CD4-positive, alpha-beta T cell treated with Interleukin-17A for 1 hour (primary cell): ENCODE measurements at regions not wholly inside any gene's neighbourhood (a gene's known extent, or its start where the extent isn't known, plus 50 kb on each side); places are given as distances from the start of the nearest gene placed in this dataset.

Experiments used
- DNase-seq: peaks from one replicate; pipeline ENCODE4 v3.0.0-alpha.2; 2020

DNA sequence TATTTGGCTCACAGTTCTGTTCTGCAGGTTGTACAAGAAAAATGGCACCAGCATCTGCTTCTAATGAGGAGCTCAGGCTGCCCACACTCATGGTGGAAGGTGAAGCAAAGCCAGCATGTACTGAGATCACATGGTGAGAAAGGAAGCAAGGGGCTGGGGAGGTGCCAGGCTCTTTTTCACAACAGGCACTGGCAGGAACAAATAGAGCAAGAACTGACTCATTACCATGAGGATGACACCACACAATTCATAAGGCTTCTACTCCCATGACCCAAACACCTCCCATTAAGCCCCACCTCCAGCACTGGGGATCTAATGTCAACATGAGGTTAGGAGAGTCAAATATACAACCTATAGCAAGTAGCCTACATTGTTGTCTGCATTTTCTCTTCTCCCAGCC is 522.6 kb downstream of the RFC3 start:
- DNase-seq, result no peak

DNA sequence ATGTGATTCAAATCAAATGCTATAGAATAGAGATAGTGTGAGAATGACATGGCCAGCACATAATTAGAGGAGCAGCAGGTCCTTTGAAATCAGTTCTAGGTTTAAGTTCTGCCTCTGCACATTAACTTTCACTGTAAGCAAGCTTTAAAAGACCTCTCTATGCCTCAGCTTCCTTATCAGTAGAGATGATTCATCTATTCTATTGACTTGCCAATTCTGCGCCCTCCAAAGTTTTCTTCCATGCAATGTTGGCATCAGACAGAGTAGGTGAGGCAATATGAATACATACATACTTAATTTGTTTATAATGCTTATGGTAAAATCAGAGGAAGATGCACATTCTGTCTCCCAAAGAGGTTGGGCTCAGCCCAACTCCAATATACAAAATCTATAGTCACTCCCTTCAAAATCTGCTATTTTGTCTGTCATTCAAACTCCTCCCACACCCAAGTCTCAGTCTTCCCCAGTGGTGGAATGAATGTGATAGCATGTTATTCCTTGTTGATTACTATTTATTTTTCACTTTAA is 525.5 kb downstream of the RFC3 start:
- DNase-seq, result no peak

DNA sequence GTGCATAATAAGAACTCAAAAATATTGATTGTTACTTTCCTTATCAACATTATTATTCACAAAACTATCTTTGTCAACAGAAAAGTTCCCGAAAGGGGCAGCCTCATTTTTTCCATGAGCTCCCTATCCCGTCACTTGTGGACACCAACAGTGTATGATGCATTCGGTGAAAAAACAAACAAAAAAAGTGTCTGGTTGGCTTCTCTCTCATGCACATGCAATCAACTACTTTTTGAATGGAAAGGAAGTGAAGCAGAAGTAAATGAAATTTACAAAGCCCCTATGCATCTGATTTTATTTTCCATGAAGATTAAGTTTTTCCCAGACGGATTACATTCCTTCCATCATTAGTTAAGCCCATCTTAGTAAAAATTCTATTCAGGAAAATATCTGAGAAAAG is 526.9 kb downstream of the RFC3 start:
- no peak for DNase-seq

DNA sequence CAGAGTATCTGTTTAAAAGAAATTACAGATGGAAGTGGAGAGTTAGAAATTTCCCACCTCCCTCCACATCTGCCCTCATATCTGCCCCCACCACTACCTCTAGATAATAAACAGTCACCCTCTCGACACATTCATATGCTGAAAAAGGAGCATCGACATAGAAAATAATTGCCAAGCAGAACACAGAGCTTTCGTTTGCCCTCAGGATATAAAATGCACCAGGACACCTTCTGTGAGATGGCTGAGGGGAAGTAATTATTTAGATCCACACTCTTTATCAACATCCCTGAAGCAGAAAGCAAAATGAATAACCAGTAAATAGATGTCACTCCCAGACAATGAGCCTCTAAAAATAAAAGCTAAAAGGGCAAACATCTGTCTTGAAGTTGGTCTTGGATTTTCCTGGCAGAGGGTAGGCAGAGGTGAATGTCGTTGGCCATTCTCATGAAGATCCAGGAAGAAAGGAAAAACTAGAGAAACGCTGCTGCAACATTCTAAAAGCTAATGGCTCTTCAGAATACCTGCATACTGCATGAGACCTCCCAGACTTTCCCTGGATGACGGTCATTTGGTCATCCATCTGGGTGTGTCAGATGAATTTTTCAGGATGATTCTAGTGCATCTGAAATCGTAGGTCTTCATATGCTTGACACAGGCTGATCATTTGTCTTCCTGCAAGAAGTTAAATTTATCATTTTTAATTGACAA is 527.5 kb downstream of the RFC3 start:
- no peak for DNase-seq

DNA sequence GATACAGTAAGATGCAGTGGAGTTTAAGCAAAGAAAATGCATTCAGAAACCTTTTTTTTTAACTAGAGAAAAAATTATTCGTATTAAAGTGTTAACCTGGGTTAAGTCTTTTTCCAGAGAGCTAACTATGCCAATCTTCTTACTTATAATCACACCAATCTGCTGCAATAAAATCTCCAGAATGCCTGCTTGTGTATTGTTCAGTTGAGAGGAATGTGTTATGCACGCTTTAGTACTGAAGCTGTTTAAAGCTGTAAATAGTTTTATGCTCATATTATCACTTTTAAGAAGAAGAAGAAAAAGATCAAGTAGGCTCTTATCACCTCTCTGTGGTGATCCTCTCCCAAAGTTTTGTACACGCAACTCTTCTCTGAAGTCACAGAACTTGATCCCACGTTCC is 528.7 kb downstream of the RFC3 start:
- DNase-seq, result no peak

DNA sequence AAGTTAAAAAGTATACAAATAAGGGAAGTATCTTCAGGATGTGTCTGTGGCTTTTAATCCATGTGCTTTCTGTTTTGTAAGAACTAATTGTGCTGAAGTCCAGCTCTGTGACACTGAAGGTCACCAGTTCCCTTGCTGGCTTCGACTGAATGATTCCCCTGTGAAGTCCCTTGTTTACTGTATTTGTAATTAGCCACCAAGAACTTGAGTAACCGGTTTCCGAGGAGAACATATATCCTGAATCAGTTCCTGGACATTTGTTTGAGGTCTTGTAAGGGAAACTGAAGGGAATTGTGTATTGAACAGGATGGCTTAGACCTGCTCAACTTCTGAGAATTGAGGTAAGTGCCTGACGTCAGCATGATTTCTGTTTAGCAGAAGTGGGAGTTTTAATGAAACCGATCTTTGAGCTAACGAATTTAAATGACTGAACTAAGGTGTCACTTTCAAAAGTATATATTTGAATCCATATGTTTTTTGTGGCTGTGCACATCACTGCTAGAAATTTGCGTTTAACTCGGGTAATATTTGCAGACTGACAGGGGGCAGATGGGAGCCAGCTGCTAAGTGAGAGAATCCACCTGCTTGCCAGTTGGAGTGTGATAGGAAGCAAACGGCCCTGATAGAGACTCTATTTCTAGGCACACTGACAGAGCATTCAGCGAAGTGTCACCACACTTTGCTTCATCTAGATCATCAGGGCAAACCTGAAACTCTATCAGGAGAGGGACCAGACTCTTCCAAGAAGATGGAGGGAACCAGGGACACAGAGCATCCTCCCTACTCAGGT is 530.0 kb downstream of the RFC3 start:
- no peak for DNase-seq

DNA sequence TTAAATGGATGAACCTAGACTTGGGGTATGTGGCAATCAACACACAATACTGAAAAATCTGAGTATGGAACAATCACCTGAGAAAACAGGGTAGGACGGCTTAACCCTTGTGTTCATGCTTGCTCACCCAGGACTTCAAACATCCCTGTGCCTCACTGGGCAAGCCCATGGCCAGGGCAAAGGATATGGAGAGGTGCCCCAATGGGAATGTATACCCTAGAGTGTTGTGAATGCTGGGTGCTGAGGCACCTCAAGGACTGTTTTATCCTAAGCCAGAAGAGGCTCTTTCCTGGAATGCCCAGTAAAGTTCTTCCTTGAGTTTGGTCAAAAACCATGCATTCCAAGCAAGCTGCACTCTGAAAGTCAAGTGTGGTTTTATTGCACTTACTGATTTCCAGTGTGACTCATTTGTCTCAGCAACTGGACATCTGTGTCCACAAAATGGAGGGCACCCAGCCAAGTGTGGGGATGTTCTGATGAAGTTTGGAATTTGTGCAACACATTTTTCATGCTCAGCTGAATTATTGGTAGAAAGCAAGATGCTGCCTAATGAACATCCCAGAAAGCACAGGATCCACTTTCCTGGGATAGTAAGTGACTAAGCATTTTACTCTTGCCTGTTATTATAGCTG is 531.3 kb downstream of the RFC3 start:
- no peak for DNase-seq

DNA sequence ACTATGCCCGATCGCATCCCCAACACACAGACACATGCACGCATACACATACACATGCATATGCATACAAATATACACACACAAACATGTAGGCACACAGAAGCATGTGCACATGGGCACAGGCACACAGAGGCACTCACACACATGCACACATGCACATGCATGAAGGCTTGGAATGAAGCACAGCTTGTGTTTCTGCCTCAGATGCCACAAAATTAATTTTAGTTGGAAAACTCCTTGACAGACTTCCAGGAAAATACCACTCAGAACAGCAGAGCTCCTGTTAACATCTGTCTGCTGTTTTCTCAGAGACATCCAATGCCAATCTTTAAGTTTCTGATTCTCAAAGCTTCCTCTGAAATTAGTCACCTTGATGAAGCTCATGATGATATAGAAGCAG is 532.7 kb downstream of the RFC3 start:
- no peak for DNase-seq

DNA sequence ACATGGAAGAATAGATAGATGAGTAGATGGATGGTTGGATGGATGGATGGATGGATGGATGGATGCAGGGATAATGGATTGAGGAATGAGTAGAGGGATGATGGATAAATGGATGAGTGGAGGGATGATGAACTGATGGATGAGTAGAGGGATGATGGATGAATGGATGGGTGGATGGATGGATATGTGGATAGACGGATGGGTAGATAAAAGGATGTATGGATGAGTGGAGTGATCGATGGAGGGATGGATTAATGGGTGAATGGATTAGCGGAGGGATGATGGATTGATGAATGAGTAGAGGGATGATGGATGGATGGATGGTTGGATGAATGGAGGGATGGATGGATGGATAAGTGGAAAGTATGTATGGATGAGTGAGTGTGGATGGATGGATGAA is 533.2 kb downstream of the RFC3 start:
- no peak for DNase-seq

DNA sequence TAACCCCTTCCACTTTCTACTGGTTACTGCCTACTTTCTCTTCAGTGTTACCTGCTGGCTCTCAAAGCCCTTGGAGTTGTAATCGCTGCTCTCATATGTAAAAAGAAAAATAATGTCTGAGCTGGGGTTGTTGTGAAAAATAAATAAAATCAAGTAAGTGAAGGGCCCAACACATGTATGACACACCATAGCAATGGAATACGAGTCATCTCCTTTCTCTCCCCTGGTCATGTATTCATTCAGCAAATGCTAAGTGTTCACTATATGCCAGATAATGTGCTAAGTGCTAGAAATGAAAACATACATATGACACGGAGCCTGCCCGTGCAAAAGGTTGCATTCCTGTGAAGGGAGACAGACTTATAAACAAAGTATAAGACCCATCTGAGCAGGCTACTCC is 535.0 kb downstream of the RFC3 start:
- no peak for DNase-seq

DNA sequence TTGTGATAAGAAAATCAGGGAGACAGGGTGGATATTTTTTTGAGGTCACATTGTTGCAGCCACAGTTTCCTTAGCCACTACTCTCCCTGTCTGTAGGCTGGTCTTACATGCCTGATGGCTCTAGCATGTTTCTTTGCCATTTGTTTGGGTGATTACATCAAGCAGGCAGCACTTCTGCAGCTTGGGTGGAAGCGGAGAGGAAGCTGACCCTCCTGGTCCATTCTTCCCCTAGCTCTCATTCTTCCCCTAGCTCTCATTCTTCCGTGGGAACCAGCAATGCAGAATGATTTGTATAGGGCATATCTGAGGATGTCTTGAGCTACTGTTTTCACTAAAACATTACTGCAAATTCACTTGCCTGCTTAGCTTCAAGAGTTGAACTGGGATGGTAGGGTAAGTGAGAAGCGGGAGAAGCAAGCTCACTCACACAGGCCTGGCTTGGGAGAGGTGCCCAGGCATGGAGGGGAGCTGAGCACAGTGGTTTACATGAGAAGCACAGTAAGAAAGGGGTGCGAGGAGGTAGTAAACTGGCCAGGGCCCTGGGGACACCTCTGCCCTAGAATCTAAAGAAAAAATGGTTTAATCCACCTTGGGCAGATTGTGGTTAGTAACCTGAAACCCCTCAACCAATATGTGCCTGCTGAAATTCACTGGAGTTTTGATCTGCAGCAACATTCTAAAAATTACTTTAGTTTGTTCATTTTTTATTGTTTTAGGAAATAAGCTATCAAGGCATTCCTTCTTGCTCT is 538.9 kb downstream of the RFC3 start:
- no peak for DNase-seq

DNA sequence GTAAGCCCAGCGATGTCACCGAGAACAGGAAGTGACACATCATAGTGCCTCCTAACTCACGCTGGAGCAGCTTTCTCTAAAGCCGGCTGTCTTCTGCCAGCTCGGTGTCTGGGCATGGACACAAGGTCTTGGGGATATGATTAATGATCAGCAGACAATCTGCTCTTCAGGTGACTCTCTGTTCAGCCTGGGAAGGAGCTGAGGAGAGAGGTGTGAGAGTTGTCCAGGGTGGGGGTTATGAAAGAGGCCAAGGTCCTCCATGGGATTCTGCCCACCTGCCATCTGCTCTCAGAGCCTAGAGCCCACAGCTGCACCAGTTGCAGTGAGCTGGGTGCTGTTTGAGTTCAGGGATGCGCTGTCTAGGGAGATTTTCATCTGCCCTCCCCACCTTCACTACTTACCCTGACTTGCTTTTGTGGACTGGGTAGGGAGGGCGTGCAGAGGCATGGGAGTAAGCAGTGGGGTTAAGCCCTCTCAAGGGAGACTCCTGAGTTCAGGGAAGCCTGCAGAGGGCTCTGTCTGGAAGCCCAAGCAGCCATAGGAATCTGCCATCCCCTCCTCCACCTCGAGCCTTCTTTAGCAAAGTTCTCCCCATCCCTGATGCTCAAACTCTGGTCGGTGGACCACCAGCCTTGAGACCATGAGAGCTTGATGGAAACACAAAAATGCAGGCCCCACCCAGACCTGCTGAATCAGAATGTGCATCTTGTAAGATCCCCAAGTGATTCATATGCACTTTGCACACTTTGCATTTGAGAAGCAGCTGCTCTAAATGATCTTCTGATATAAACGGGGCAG is 539.7 kb downstream of the RFC3 start:
- DNase-seq, result no peak

DNA sequence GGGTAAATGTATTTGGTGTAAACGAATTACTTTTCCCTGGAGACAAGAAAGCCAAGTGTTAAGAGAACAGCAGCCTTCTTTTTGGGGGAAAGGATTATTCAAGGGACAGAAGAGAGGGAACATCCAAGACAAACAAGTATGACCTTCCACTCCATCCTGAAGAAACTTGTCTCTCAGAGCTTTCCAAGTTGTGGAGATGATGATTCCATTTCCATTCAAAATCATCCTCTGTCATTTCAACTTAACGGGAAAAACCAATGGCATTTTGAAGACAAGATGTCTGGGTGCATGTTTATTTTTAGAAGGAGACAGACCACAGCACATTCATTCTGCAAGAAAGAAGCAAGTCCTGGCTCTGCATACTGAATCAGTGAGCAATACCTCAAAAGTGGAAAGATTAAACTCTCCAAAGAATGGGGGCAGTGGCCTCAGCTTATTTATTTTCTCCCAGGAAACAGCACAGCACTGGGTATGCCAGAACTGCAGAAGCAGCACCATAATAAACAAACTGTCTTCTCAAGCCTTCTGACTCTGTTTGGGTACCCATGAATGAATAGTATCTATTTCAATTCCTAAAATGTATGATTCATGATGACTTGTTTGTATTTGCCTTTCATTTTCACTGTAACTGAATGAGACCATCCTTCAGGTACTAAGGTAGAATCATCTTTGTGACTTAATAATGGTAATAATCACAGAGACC is 541.0 kb downstream of the RFC3 start:
- DNase-seq, result no peak

DNA sequence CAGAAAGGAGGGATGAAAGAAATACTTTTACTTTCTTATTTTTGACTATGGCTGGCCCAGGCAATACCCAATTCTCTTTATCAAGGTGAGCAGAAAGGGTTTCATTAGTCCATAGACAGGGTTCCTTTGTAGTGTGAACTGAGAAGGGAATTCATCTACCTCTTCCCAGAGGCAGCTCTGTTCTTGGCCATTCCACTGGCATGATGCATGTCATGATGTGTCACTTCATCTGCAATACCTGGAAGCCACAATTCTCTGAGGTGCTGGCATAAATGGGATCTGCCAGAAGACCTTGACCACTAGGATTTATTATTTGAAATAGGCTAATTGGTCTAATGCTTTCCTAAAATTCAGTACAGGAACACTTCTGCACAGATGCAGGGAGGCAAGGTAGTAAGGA is 542.8 kb downstream of the RFC3 start:
- no peak for DNase-seq

DNA sequence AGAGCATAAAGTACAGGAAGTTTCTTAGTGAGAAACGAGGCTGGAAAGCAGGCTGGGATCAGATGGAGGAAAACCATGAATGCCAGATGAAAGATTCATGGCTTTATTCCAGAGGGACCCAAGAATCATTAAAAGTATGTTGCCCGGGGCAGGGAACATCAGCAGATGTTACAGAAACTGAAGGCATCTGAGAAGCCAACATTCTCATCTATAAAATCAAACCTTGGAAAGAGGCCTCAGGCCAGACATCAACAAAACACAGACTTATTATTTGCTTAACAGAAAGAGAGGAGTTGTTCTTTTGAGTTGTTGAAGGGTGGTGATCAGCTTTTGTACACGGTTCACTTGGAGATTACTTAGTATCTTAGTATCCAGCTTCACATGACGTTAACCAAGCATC is 543.6 kb downstream of the RFC3 start:
- DNase-seq, result no peak

DNA sequence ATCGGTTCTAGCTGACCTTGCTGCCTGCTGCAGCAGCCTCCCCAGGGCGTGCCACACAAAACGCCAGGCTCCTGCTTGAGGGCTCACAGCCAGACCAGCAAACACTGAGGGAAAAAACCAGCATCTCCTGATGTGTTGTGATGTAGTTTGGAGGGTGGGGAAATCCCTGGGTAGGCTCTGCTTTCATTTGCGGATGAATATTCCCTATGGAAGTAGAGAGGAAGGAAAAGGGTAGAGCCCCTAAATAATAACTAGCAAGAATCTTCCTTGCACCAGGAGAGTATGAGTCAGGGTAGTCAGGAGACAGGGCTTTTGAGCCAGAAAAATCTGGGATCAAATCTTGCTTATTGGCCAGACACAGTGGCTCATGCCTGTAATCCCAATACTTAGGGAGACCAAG is 545.3 kb downstream of the RFC3 start:
- no peak for DNase-seq

DNA sequence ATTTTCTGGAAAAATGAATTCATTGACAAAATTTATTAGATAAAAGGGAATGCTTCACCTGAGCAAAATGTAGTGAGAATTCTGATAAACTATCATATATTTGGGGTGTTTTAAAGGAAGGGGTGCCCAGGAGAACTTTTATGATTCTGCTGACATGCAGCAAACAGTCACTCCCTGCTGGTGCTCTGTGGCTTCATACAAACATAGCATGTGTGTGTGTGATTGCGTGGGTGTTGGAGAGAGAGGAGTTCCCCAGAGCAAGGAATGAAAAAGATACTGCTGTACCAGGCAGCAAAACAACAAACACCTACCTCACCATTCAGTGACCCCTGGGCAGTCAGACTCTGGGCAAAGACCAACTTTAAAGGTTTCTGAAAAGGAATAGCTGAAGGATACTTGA is 546.7 kb downstream of the RFC3 start:
- DNase-seq, result no peak

DNA sequence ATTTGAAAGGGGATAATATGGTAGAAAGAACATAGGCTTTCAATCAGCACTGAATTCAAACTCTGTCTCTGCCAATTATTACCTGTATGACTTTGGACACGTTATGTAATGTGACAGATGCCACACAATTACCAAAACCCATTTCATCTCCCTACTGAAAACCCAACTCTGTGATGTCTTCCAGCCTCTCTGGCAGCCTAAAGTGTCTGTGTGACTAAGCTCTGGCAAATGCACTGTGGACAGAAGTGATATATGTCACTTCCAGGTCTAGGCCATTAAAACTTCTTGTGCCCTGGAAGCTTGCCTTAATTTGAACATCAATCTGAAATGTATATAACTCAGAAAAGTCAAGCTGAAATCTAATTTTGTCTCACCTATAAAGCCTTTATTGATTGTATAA is 552.0 kb downstream of the RFC3 start:
- no peak for DNase-seq

DNA sequence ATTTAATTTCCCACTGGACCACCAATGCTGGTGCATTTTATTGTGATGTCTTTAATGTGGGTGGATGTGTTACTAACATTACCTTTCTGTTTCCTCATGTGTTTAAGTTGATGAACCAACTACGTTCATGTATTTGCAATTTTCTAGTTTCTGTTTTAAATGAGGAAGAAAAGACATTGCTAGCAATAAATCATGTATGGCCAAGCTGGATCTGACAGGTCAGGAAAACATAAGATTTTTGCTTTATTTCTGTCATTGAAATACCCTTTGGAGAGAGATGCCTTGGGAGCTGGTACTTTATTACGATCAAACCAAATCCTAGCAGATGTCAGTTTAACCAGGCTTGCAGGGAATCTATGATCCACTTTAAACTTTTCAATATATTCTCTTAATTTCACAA is 553.2 kb downstream of the RFC3 start:
- DNase-seq, result no peak

DNA sequence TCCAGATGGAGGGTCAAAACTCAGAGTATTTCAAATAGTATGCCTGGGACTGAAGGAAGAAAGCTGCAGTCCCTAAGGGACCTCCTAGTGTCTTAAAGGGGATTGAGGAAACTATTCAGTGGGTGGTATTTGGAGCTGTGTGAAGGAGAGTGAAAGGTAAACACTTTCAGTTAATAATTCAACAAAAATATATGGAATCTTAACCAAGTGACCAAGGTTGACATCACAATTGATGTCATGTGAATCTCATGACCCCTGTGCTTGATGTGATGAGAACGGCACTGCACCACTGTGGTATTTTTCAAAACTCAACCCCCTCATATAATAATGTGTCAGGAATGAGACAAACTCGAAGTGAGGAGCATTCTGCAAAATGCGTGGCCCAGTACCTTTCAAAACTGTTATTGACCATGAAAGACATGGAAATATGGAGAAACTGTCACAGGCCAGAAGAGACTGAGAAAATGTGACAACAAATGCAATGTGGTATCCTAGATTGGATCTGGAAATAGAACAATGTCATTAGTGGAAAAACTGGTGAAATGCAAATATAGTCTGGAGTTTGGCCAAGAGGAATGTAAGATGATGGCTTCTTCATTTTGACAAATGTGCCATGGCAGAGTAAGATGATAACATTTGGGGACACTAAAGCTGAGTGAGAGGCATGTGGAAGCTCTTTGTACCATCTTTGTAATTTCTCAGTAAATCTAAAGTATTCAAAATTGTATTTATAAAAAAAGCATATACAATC is 553.9 kb downstream of the RFC3 start:
- no peak for DNase-seq

DNA sequence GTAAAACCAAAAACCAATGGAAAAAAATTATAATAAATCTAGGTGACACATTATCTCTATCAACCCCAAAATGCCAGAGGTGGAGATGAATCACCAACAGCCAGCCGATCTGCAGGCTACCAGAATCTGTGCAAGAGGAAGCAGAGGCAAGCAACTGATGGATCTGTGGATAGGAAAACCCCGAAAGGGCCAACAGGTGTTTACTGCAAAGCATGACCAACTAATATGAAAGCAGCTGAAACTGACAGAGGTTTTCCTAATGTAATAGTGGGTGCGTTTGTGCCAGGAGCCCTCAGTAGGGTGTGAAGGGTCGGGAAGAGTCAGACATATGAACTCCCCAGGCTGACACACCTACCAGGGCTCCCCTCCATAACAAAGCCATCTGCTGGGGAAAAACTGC is 554.6 kb downstream of the RFC3 start:
- no peak for DNase-seq
